DND-41 (cell line): ENCODE measurements at regions not wholly inside any gene's neighbourhood (a gene's known extent, or its start where the extent isn't known, plus 50 kb on each side); places are given as distances from the start of the nearest gene placed in this dataset.

ENCODE experiments used
- CTCF ChIP-seq: IDR thresholded peaks from 2 replicates; pipeline ENCODE4 v1.5.1; 2012; ENCODE audit warnings: borderline replicate concordance, low read length, moderate library complexity, mild to moderate bottlenecking; ENCODE audit not compliant: poor library complexity, severe bottlenecking; ENCODE audit errors: extremely low read depth
- EZH2 ChIP-seq: IDR thresholded peaks from 3 replicates; pipeline ENCODE4 v1.6.1; 2012; ENCODE audit warnings: borderline replicate concordance, low read depth, mild to moderate bottlenecking, moderate library complexity, low read length, inconsistent platforms; ENCODE audit not compliant: severe bottlenecking

GRCh38 chr2:45093181-45093580, 83.9 kb upstream of the SIX2 start:
- TF ChIP-seq CTCF = no peak
- no peak for TF ChIP-seq EZH2
